NCI-H187 (cell line): ENCODE measurements at regions not wholly inside any gene's neighbourhood (a gene's known extent, or its start where the extent isn't known, plus 50 kb on each side); places are given as distances from the start of the nearest gene placed in this dataset.
"Not testable (repeated sequence)": the region's sequence is repeated elsewhere in the genome, so short reads cannot be mapped to it uniquely, and the experiment has no call there.

Experiments used
- DNase-seq, 2 experiments: peaks; one replicate each; lab custom pipeline; 2025; lab: John Stamatoyannopoulos, UW

- DNase-seq, result no peak
Observed at GRCh38 chr12:42030588-42030987, 114.1 kb downstream of the GXYLT1 start.

GRCh38 chr12:42027546-42027945 is 117.1 kb downstream of the GXYLT1 start:
- no peak for DNase-seq

DNA sequence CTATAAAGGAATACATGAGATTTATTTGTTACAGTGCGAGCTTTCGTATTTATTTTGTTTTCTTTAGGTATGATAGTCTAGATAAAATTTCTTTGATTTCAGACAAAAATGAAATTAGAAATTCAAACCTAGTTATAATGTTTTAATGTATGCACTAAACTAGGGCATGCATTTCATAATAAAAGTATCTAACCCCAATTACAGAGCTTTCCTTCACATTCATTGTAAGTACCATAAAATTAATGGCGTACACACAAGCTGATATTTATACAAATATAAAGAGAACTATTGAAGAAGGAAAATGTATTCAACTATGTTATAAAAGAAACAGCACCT is 120.2 kb downstream of the GXYLT1 start:
- no peak for DNase-seq

- DNase-seq, result peak; percentile 60 to 69
Observed at GRCh38 chr12:42023733-42024494, 120.8 kb downstream of the GXYLT1 start.

GRCh38 chr12:42021937-42022336 is 122.7 kb downstream of the GXYLT1 start:
- not testable (repeated sequence) for DNase-seq

DNA sequence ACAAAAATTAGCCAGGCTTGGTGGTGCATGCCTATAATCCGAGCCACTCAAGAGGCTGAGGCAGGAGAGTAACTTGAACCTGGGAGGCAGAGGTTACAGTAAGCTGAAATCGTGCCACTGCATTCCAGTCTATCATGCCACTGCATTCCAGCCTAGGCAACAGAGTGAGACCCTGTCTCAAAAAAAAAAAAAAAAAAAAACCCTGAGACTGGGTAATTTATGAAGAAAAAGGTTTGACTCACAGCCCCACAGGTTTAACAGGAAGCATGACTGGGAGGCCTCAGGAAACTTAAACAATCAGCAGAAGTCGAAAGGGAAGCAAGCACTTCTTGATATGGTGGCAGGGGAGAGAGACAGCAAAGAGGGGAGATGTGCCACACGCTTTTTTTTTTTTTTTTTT is 123.2 kb downstream of the GXYLT1 start:
- DNase-seq, result no peak

DNA sequence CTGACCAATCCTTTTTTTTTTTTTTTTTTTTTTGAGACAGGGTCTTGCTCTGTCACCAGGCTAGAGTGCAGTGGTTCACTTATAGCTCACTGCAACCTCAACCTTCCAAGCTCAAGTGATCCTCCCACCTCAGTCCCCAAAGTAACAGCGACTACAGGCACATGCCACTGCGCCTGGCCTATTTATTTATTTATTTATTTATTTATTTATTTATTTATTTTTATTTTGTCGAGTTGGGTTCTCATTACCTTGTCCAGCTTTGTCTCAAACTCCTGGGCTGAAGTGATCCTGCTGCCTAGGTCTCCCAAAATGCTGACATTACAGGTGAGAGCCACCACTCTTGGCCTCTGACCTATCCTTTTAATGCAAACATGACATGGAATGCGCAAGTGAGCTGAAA is 124.4 kb downstream of the GXYLT1 start:
- DNase-seq, result no peak

- no peak for DNase-seq
Observed at GRCh38 chr12:42019746-42020145, 124.9 kb downstream of the GXYLT1 start.

DNA sequence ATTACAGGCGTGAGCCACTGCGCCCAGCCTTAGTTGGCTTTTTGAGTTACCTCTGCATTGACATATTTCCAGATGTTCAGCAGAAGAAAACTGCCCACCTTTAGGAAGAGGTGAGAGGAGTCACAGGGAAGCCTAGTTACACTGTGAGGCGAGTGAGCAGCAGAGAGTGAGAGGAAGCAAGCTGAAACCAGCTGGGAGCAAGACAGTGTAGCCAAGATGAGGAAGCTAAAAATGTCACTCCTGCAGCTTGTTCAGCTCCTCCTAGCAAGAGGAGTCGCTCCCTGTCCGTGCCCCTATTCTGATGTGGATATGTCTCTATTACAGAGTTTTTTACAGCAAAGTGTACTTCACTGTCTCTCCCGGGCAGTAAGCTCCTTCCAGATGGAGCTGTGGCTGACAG is 127.6 kb downstream of the GXYLT1 start:
- no peak for DNase-seq

- no peak for DNase-seq
Observed at GRCh38 chr12:42015051-42015461, 129.6 kb downstream of the GXYLT1 start.

DNA sequence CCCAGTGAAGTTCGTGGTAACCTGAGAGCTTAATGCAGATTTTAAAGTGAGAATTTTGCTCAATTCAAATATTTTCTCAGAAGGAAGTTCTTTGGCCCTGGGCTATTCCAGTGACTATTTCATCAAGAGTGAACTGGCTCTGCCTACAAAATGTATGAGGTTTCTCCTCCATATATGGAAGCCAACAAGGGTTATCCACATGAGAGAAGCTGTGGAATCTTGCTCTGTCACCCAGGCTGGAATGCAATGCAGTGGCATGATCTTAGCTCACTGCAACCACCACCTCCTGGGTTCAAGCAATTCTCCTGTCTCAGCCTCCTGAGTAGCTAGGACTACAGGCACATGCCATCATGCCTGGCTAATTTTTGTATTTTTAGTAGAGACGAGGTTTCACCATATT is 132.2 kb downstream of the GXYLT1 start:
- DNase-seq, result not testable (repeated sequence)

DNA sequence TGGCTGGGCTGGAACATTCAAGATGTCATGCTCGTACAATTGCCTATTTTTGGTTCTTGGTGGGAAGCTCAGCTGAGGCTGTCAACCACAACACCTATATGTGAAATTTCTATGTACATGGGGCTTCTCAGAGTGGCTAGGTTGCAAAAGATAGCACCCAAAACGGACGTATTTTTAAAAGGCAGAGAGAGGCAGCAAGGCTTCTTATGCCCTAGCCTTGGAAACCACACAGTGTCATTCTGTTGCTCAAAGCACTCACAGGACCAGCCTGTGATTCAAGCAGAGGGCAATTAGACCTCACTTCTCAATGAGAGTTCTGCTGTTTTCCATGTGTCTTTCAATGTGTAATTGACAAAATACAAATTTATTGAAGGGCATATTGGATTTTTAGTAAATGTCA is 134.0 kb downstream of the GXYLT1 start:
- DNase-seq, result no peak

DNA sequence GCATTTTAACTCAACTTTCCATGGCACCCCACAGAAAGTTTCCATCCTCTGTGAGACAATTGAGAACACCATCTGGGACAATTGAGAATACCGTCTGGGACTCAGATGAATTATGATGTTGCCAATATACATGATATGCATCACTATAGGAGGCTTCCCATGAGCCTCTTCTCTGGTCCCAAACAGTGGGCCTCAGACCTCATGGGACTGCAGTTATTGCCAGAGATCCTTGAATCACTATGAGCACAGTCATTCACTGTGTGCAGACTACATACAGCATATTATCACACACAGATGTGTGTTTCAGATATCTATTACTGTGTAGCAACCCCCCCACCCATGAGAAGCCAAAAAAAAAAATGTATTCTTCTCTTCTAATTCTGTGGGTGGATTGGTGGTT is 134.4 kb downstream of the GXYLT1 start:
- DNase-seq, result no peak

- DNase-seq, result no peak
Observed at GRCh38 chr12:42008996-42009395, 135.7 kb downstream of the GXYLT1 start.

DNA sequence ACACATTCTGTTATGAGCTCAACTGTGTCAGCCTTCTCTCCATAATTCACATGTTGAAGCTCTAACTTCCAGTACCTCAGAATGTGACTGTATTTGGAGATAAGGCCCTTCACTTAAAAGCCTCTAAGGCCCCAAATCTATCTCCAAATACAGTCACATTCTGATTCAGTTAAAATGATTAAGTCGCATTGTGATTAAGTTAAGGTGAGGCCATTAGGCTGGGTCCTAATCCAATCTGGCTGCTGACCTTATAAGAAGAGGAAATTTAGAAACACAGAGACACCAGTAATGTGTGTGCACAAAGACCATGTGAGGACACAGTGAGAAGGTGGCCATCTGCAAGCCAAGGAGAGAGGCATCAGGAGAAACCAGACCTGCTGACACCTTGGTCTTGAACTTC is 141.6 kb downstream of the GXYLT1 start:
- no peak for DNase-seq

DNA sequence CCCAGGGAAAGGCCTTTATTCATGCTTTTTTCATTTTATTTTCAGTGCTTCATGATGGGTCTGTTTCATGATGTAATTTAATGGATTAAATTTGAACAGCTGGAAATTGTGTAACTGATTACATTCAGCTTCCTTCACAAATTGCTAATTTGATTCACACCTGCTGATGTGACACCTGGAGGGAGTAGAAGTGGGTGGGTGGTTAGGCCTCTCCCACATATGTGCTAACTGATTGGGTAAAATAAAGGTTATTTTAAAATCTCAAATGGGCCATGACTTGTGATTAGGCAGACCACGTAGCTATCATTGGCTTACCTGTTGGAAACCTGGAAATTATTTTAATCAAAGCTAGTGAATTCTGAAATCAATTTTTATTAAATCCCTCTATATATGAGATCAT is 142.1 kb downstream of the GXYLT1 start:
- no peak for DNase-seq

DNA sequence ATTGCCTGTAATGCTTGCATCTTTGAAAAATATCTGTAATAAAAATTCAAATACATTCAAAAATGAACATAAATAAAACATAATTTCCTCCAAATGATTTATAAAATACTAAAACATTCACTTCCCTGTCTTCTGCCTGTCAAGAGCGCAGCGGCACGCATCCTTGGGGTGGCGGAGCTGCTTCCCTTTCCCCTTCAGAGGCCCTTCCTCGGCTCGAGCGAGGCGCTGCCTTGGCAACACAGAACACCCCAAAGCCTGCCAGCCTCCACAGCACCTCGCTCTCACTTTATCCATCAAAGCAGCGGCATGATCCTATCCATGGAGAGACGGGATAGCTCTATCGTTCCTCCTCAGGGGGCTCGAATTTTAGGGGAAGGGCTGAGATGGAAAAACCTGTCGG is 146.2 kb downstream of the GXYLT1 start:
- DNase-seq, result no peak

DNA sequence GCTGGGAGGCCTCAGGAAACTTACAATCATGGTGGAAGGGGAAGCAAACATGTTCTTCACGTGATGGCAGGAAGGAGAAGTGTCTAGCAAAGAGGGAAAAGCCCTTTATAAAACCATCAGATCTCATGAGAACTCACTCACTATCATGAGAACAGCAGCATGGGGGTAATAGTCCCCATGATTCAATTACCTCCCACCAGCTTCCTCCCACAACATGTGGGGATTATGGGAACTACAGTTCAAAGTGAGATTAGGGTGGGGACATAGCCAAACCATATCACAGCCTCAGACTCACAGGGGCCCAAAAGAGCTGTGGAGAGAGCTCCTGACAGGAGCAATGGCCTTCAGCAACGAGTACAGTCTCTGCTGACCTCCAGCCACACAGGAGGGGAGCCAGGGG is 151.4 kb downstream of the GXYLT1 start:
- DNase-seq, result no peak

DNA sequence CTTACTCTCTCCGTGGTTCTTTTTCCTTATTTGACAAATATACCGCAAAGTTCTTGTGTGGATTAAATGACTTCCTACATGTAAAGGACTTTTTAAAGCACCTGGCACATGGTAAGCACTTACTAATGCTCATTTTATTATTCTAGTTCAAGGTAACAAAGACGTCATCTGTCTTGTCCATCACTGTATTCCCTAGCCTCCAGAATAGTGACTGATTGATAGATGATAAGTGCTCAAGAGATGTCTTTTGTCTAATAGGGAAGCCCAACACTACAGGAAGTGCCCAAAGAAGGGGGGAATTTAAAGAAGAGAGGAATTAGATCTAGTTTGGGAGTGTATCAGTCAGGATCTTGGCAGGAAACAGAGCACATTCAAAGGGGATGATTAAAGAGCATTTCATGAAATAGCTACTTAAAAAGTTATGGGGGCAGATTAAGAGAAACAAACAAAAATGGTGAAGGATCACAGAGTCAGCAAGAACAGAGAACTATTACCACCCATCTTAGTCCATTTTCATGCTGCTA is 151.9 kb downstream of the GXYLT1 start:
- no peak for DNase-seq

DNA sequence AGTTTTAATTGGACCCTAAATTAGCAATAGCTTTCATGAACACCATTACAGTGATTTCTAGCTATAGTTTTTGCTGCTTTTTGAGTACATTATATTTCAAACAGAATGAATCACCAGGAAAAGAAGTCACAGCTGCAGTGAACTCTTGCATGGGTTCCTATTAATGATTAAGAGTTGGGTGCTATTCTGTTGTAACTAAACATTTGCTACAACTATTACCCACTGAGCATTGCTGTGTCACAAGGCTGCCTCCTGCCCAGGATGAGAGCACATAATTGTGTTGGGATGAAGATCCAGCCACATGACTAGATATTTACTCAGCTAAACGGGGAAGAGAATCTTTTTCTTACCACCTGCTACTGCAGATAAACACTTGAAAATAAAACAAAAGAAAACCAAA is 152.7 kb downstream of the GXYLT1 start:
- no peak for DNase-seq

GRCh38 chr12:41988715-41989114 is 156.0 kb downstream of the GXYLT1 start:
- no peak for DNase-seq

DNA sequence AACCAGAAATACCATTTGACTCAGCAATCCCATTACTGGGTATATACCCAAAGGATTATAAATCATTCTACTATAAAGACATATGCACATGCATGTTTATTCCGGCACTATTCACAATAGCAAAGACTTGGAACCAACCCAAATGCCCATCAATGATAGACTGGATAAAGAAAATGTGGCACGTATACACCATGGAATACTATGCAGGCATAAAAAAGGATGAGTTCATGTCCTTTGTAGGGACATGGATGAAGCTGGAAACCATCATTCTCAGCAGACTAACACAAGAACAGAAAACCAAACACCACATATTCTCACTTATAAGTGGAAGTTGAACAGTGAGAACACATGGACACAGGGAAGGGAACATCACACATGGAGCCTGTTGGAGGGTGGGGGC is 158.2 kb downstream of the GXYLT1 start:
- not testable (repeated sequence) for DNase-seq

DNA sequence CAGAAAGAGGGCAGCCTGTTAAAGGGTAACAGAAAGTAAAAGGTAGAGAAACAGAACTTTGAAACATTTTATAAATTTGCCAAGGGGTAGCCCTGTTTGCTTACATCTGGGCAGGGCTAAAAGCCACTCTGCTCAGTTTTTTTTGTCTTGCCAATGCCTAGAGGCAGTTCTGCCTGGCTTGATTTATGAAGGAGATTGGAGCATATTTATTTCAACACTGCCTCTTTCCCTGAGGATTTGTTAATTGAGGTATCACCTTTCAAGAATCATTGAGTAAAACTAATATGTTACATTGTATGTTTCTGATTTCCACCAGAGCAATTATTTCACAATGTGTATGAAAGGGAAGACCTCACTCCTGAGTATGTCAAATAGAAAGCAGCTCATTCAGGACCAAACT is 160.8 kb downstream of the GXYLT1 start:
- DNase-seq, result peak; percentile 44 to 56

DNA sequence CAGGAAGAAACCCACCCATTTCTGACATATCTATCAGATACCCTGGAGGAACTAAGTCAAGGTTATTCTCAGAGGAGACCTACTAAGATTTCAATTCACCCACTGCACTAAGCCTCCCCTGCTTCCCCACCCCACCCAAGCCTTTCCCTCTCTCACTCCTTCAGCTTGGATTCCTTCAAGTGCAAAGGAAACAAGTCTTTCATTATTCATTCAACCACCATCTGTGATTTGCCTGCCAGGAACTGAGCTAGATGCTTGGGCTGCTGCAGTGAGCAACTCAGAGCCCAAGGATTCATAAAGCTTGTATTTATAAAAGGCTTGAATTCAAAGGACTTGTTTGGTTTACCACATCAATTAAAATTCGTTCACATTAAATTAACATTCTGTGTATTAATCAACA is 161.3 kb downstream of the GXYLT1 start:
- no peak for DNase-seq
